T-helper 22 cell (primary cell): ENCODE measurements at regions not wholly inside any gene's neighbourhood (a gene's known extent, or its start where the extent isn't known, plus 50 kb on each side); places are given as distances from the start of the nearest gene placed in this dataset.

ENCODE experiments used
- DNase-seq: peaks from one replicate; pipeline ENCODE4 v3.0.0-alpha.2; 2020; ENCODE audit warnings: low read depth

GRCh38 chr2:118510807-118511206 is 336.6 kb downstream of the EN1 start:
- DNase-seq, result no peak

- DNase-seq, result no peak
Observed at GRCh38 chr2:118509319-118510004, 338.0 kb downstream of the EN1 start.

- no peak for DNase-seq
Observed at GRCh38 chr2:118508282-118508681, 339.2 kb downstream of the EN1 start.

GRCh38 chr2:118505436-118505835 is 342.0 kb downstream of the EN1 start:
- no peak for DNase-seq

GRCh38 chr2:118502106-118502505 is 345.3 kb downstream of the EN1 start:
- DNase-seq, result no peak

- no peak for DNase-seq
Observed at GRCh38 chr2:118498943-118499342, 348.5 kb downstream of the EN1 start.

GRCh38 chr2:118496870-118497611 is 350.4 kb downstream of the EN1 start:
- no peak for DNase-seq

GRCh38 chr2:118496467-118496866 is 351.0 kb downstream of the EN1 start:
- DNase-seq, result no peak

GRCh38 chr2:118495290-118495689 is 352.2 kb downstream of the EN1 start:
- no peak for DNase-seq

GRCh38 chr2:118493213-118493612 is 354.2 kb downstream of the EN1 start:
- no peak for DNase-seq

GRCh38 chr2:118492335-118492734 is 355.1 kb downstream of the EN1 start:
- no peak for DNase-seq

GRCh38 chr2:118490330-118490729 is 357.1 kb downstream of the EN1 start:
- no peak for DNase-seq

- DNase-seq, result no peak
Observed at GRCh38 chr2:118489712-118490299, 357.6 kb downstream of the EN1 start.

GRCh38 chr2:118481299-118481698 is 366.1 kb downstream of the EN1 start:
- no peak for DNase-seq

GRCh38 chr2:118479020-118479419 is 368.4 kb downstream of the EN1 start:
- DNase-seq, result no peak

- DNase-seq, result no peak
Observed at GRCh38 chr2:118477111-118477862, 370.2 kb downstream of the EN1 start.

- DNase-seq, result no peak
Observed at GRCh38 chr2:118475622-118476205, 371.7 kb downstream of the EN1 start.

GRCh38 chr2:118474541-118474920 is 372.9 kb downstream of the EN1 start:
- no peak for DNase-seq

- DNase-seq, result no peak
Observed at GRCh38 chr2:118473846-118474540, 373.5 kb downstream of the EN1 start.

- DNase-seq, result no peak
Observed at GRCh38 chr2:118473241-118473640, 374.2 kb downstream of the EN1 start.

GRCh38 chr2:118470297-118470696 is 377.2 kb downstream of the EN1 start:
- no peak for DNase-seq

GRCh38 chr2:118469103-118469502 is 378.3 kb downstream of the EN1 start:
- no peak for DNase-seq
